Right lobe of liver (tissue), 6 donors: ENCODE measurements at regions not wholly inside any gene's neighbourhood (a gene's known extent, or its start where the extent isn't known, plus 50 kb on each side); places are given as distances from the start of the nearest gene placed in this dataset.

Source experiments
- ATAC-seq, 4 donors: fragments of 200-7000 bp; cut with Tn5 transposase; one replicate each; pipeline ENCODE4 v1.9.1; 2020; ENCODE audit warnings: mild to moderate bottlenecking in 4 of 4, moderate library complexity in 4 of 4
- DNase-seq, 3 donors: peaks; one replicate each; pipeline ENCODE4 v3.0.0-alpha.2; 2020
- H3K27ac ChIP-seq, 3 donors: fragments of 200-600 bp; one replicate each; pipeline ENCODE4 v1.8.0; 2022
- H3K27me3 ChIP-seq, 2 donors: fragments of 200-600 bp; one replicate each; pipeline ENCODE4 v1.8.0; 2022
- H3K36me3 ChIP-seq, 4 donors: fragments of 200-600 bp; sonication (generic) in 1 of 4; one replicate each; pipeline versions ENCODE4 v1.5.1 to v1.8.0; 2017 to 2022; ENCODE audit warnings: control low read depth in 1 of 4
- H3K4me1 ChIP-seq, 4 donors: fragments of 200-600 bp; sonication (generic) in 1 of 4; one replicate each; pipeline versions ENCODE4 v1.5.1 to v1.8.0; 2017 to 2022; ENCODE audit warnings: control low read depth in 1 of 4
- H3K4me3 ChIP-seq, 3 donors: fragments of 200-600 bp; one replicate each; pipeline ENCODE4 v1.8.0; 2022
- H3K9me3 ChIP-seq, 4 donors: fragments of 200-600 bp; sonication (generic) in 1 of 4; one replicate each; pipeline versions ENCODE4 v1.5.1 to v1.8.0; 2017 to 2022; ENCODE audit warnings: control low read depth in 1 of 4
- POLR2A ChIP-seq: fragments of 450-650 bp; IDR thresholded peaks from one replicate; pipeline ENCODE4 v1.6.1; 2017; ENCODE audit warnings: antibody characterized with exemption, mild to moderate bottlenecking
- WGBS: methylation state at CpG from one replicate; pipeline ENCODE4 v1.1.6; 2018; ENCODE audit warnings: low coverage, low lambda C conversion rate; ENCODE audit not compliant: insufficient coverage; ENCODE audit errors: missing lambda C conversion rate; 5-methylcytosine and 5-hydroxymethylcytosine counted together
- intact Hi-C, 2 donors: fragments of 100-400 bp; cut with DNase I; formaldehyde crosslinking; loops; one replicate each; pipeline versions ENCODE4 v1.11.2 to v1.14.1; 2022
- TF ChIP-seq, protein P1 (sequence below), 4 donors: fragments of 200-600 bp in 3 of 4; fragments of 450-650 bp in 1 of 4; IDR thresholded peaks; one replicate each; pipeline versions ENCODE4 v1.5.1 to v1.8.0; 2016 to 2022; ENCODE audit warnings: antibody characterized with exemption in 4 of 4, mild to moderate bottlenecking in 2 of 4
- donor health status: DM: no; HTN: yes; CAD: no.
- donor health status: DM: no; HTN: no; CAD: no.
- donor health status: DM: no; HTN: no; CAD: no.
- donor health status: DM: no; HTN: yes; CAD: no.
- donor health status: DM: no; HTN: yes; CAD: no.

DNA sequence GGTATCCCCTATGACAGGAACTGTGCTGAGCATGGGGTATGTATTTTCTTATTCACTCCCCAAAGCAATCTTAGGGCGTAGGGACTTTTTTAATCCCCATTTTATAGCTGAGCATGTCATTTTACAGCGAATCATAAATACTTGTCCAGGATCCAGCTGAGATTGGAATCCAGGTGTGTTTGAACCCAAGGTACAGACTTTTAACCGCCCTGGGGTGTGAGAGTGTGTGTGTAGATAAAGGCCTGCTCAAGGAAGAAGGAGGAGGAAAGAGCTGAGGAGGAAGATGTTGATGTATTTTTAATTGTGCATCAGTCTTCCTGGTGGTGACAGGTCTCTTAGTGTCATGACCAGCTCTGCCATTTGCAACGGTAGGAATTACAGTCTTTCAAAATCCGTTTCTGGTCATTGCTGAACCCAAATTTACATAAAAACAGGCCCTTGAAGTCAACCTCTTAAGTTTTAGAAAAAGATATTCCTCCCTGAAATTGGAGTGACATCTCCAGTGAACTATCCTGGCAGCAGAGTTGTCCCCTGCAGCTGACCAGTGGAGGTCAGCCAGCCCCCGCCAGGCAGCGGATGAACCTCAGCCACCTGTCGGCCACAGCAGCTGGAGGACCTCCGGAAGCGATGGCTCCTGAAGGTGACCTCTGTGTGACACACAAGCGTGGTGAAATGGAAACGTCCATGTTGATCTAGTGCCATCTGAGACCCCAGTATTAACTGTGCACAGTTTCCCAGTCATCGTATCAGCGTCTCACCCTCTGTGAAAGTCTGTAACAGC, 92.8 kb upstream of the MITF start:
- WGBS, result 68% methylated on average over 8 of the region's 14 CpGs

DNA sequence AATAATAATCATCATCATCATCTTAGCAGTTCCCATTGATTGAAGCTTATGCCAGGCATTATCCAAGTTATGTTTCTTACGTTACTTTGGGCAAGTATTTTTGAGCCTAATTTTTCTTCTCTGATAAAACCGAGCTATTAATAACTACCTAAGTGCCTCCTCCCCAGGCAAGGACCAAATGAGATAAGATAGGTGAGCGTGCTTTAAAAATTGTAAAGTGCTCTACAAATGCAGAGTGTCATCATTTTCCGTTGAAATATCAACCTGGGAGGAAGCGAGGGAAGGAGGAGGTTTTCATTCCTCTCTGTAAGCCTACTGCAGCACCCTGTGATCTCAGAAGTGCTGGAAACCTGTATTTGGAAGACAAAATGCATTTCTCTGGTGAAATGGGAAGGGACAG, 96.7 kb upstream of the MITF start:
- TF ChIP-seq POLR2A, result no peak
- TF ChIP-seq, protein P1, sequence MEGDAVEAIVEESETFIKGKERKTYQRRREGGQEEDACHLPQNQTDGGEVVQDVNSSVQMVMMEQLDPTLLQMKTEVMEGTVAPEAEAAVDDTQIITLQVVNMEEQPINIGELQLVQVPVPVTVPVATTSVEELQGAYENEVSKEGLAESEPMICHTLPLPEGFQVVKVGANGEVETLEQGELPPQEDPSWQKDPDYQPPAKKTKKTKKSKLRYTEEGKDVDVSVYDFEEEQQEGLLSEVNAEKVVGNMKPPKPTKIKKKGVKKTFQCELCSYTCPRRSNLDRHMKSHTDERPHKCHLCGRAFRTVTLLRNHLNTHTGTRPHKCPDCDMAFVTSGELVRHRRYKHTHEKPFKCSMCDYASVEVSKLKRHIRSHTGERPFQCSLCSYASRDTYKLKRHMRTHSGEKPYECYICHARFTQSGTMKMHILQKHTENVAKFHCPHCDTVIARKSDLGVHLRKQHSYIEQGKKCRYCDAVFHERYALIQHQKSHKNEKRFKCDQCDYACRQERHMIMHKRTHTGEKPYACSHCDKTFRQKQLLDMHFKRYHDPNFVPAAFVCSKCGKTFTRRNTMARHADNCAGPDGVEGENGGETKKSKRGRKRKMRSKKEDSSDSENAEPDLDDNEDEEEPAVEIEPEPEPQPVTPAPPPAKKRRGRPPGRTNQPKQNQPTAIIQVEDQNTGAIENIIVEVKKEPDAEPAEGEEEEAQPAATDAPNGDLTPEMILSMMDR (IDR thresholded peaks at IDR 0.05), result no peak
- Histone ChIP-seq H3K27ac (no peak overlapping the region), H3K27me3 (no peaks in the 10 kb centered on the region), H3K4me1 (no peaks in the 10 kb centered on the region), H3K36me3 (no peaks in the 10 kb centered on the region), H3K4me3 (no peak overlapping the region), H3K9me3 (no peaks in the 10 kb centered on the region)
- DNase-seq (no peak), ATAC-seq (no peak)
- 47% methylated on average over 5 of the region's 5 CpGs for WGBS
- intact Hi-C loops, result no loop called here

More for the DNA sequence above, 92.8 kb upstream of the MITF start:
- Histone ChIP-seq H3K9me3 (no peaks in the 10 kb centered on the region), H3K27me3 (no peaks in the 10 kb centered on the region), H3K27ac (no peak overlapping the region), H3K4me1 (no peaks in the 10 kb centered on the region), H3K4me3 (no peak overlapping the region), H3K36me3 (no peaks in the 10 kb centered on the region)
- intact Hi-C loops, result no loop called here
- no peak for ATAC-seq
- no peak for DNase-seq
- TF ChIP-seq POLR2A, result no peak
- TF ChIP-seq, protein P1 (IDR thresholded peaks at IDR 0.05), result no peak

GRCh38 chr3:69639851-69640250, 99.4 kb upstream of the MITF start:
- DNase-seq (no peak), ATAC-seq (no peak)
- no peak overlapping the region for H3K4me3 ChIP-seq
- H3K36me3 ChIP-seq, result no peaks in the 10 kb centered on the region
- no peaks in the 10 kb centered on the region for H3K27me3 ChIP-seq
- TF ChIP-seq POLR2A, result no peak
- TF ChIP-seq, protein P1 (IDR thresholded peaks at IDR 0.05), result no peak
- H3K4me1 ChIP-seq, result no peaks in the 10 kb centered on the region
- 7% methylated on average over 1 of the region's 1 CpG for WGBS
- H3K27ac ChIP-seq, result no peak overlapping the region
- H3K9me3 ChIP-seq, result no peaks in the 10 kb centered on the region
- intact Hi-C loops, result no loop called here

DNA sequence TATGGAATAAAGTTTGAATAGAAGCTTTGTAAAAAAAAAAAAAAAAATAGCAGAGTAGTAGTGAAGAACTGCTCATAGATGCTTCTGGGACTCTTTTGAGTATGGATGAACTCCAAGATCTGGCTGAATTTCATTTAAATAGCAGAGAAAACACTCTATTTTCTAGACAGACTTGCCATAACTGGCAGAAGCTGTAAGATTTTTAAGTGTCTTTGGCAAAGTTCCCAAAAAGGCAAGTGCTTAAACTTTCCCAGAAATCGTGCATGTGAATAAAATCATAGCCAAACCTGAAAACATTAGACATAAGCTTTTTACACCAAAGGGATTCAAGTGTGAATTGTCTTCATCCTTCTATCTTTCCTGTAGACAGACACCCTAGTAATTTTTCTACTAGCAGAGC, 110.3 kb upstream of the MITF start:
- ATAC-seq, result no peak
- Histone ChIP-seq H3K4me3 (no peak overlapping the region), H3K4me1 (no peaks in the 10 kb centered on the region), H3K9me3 (no peaks in the 10 kb centered on the region), H3K27ac (no peak overlapping the region), H3K27me3 (no peaks in the 10 kb centered on the region), H3K36me3 (no peaks in the 10 kb centered on the region)
- WGBS, result 33% methylated on average over 1 of the region's 1 CpG
- DNase-seq, result no peak
- TF ChIP-seq POLR2A, result no peak
- TF ChIP-seq, protein P1 (IDR thresholded peaks at IDR 0.05), result no peak
- intact Hi-C loops, result no loop called here
